RPMI8226 (cell line): ENCODE measurements at regions not wholly inside any gene's neighbourhood (a gene's known extent, or its start where the extent isn't known, plus 50 kb on each side); places are given as distances from the start of the nearest gene placed in this dataset.
"Not testable (repeated sequence)": the region's sequence is repeated elsewhere in the genome, so short reads cannot be mapped to it uniquely, and the experiment has no call there.

Experiments
- DNase-seq: peaks from one replicate; pipeline ENCODE4 v3.0.0-alpha.2; 2015

DNA sequence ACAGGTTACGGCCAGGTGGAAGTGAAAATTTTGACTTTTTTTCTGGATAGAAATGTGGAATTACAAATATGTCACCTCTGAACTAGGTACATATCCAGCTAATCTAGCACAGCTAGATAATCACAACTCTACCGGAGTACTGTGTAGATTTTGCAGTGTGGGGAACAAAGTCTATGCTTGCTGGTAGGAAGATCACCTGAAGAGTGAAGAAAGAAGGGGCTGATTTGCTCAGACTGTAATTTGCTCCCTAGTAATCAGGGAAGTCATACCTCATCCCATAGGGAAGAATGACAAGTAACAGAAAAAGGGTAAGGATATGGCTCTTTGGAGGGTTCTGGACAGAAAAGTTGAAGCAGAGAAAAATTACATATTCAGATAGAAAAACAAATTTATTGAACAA lies 319.6 kb upstream of the TMPRSS15 start:
- DNase-seq: no peak

DNA sequence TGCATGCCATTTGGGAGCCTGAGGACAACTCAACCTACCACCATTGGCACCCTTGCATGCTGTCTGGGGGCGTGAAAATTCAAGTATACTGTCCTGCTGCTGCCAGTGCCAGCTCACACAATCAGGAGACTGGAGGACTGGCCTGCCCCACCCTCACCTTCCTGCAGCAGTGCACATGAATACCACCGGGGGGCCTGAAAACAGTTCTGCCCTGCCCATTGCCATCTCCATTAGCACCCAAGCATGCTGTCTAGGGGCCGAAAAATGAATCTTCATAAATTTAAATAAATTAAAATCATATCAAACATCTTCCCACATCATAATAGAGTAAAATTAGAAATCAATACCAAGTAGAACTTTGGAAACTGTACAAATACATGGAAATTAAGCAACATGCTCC lies 322.1 kb upstream of the TMPRSS15 start:
- DNase-seq: peak; percentile 9

DNA sequence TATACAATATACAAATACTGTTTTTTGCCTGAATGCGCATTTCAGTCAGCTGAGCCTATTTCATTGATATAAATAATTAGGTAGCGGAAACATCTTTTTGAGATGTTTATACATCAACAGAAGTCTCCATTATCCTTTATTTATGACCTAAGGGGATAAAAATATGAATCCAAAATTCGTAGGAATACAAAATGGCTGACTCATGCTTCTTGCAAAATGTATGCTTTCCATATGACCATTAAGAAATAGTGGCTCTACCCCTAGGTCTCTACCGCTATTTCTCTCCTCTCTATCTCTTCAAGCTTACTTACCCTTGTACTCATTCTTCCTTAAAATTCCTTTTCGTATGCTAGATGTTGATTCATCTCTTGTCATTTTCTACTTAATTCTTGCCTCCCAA lies 338.4 kb upstream of the TMPRSS15 start:
- no peak for DNase-seq

DNA sequence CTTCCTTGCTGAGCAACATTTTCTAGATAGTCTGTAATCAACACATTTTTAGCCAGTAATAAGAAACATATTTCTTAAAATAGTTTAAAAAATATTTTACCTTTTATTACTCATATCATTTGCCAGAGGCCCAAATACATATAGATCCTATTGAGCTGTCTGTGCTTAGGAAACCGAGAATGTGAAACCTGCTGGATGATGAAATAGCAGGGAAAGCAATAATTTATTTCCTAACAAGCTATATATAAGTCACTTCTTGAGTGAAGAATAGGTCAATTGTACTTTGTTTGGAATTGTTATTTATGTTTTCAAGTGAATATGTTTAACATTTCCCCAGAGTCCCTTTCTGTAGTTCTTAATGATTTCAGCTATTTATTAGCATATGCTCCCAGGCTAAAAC lies 339.9 kb upstream of the TMPRSS15 start:
- DNase-seq: no peak

DNA sequence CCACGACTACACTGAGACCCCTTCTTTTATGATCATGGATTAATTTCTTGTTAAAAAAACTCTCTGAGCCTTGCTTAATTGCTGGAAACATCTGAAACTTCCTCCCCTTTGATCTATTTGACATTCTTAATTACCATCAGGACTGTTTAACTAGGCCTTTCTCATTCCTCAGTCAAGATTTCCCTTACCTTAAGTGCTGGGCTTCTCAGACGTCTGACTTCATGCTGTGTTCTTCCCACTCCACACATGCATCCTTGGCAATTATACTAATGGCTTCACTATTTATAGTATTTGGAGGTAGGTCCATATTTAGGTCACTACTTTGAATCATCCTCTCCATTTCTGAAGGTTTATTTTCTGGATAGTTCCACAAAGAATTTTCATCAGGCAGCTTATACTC lies 341.3 kb upstream of the TMPRSS15 start:
- DNase-seq: no peak

DNA sequence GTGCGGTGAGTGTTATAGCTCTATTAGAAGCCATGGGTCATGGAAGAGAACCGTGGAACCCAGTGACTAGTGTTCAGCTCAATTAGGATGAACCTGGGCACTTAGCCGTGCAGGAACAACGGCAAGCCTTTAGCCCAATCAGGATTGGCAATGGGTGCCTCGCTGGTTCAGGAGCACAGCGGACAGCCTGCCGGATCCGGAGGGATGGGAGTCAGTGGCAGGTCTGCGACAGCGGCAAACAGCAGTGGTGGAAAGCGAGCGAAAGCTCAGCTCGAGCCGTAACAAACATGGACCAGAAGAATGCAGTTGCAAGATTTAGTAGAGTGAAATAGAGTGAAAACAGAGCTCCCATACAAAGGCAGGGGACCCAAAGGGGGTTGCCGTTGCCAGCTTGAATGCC lies 349.3 kb upstream of the TMPRSS15 start:
- DNase-seq: not testable (repeated sequence)

DNA sequence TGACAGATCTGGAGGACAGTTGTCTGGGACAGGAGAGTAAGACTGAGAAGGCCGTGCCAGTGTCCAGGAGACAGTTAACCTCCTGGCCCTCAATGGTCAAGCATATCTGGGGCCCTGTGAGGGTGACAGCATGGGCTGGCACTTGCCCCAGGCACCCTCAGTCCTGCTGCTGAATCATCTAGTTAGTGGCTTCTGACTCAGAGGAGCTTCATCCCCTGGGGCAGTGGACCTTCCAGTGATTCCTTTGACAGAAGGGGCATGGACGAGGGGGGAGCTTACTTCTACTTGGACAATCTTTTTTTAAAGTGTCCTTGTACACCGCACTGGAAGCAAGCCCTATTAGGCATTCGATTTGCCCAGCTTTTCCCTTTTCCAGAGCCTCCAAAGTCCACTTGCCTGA lies 352.7 kb upstream of the TMPRSS15 start:
- not testable (repeated sequence) for DNase-seq

DNA sequence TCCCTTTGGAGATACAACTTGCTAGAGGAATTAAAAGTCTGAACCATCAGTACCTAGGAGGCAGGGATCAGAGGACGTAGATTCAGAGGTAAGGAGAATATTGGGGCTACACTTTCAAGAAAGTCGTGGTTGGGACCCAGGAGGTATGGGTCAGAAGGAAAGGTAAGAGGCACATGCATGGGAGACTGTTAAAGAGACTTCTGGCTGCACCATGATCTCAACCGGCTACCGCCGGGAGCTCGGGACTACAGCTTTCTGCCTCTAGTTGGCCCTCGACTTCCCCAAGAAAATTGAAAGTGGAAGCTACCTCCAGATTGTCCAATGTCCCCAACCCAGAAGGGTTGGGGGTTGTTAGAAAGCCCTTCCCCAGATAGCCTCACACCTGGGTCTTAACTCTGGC lies 355.7 kb upstream of the TMPRSS15 start:
- peak; percentile 37 for DNase-seq

DNA sequence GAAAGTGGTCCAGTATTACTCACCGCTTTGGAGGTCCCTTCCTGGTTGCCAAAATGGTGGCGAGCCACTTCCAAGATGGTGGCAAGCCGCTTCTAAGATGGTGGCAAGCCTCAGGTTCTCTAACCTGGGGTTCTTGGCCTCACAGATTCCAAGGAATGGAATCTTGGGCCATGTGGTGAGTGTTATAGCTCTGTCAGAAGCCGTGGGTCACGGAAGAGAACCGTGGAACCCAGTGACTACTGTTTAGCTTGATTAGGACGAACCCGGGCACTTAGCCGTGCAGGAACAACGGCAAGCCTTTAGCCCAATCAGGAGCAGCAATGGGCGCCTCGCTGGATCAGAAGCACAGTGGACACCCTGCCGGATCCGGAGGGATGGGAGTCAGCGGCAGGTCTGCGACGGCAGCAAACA lies 356.2 kb upstream of the TMPRSS15 start:
- DNase-seq: peak; percentile 34

DNA sequence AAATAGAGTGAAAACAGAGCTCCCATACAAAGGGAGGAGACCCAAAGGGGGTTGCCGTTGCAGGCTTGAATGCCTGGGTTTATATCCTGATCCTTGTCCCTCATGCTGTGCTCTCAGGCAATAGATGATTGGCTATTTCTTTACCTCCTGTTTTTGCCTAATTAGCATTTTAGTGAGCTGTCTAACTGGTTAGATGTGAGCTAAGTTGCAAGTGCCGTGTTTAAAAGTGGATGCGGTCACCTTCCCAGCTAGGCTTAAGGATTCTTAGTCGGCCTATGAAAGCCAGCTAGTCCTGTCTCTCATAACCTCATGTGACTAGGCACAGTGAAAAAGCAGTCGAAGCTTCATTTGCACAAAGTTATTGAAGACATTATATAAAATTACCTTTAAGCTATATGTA lies 356.7 kb upstream of the TMPRSS15 start:
- peak; percentile 8 for DNase-seq

DNA sequence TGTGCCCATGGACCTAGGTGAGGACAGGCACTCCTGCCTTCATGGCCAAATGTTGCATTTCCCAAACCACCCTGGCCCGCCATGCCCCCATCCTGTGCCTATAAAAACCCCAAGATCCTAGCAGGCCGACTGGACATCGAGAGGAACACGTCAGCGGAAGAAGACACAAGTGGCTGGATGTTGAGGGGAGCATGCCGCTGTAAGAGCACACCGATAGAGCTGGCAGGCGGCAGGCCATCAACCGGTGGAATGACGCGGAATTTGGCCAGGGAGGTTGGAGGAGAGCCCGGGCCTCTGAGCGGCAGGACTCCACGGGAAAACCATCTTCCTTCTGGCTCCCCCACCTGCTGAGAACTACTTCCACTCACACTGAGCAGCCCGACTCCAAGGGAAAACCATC lies 361.1 kb upstream of the TMPRSS15 start:
- DNase-seq: no peak

DNA sequence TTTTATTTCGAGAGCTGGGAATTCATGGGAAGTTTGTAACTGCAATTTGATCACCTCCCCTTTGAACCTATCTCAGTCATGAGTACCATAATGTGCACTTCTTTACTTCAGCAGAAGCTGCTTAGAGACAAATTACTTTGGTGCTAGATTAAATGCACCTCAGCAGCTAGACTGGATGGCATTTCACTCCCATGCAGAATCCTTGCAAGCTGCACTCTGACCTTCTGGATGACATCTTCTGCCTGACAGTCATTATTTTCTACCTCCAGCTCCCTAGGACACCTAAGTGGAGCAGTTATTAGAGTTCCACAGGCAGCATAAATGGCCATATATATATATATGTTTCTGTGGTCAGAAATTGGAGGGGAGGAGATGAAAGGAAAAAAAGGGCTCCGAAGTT lies 366.0 kb upstream of the TMPRSS15 start:
- DNase-seq: no peak

DNA sequence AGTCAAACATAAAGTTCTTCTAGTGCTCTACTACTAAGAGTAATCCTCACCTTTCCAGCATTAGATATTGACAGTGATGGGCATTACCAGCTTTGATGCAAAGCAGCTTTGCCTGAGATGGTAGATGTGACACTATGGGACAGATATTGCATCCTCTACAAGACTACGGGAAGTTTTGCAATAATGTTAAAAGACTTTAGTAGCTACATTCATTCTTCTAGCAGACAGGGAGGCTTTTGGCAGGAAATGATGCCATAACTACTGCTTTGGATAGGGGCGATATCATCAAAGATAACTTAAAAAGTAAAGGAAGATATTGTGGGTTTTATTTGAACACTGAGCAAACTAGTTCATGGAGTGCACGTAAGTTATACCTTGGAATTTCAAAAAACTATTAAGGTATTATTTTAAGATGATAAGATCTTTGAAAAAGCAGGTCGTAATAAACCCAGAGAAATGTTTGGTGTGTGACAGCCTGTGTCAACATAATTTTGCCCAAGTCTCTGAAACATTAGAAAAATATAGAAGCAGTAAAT lies 368.3 kb upstream of the TMPRSS15 start:
- no peak for DNase-seq

DNA sequence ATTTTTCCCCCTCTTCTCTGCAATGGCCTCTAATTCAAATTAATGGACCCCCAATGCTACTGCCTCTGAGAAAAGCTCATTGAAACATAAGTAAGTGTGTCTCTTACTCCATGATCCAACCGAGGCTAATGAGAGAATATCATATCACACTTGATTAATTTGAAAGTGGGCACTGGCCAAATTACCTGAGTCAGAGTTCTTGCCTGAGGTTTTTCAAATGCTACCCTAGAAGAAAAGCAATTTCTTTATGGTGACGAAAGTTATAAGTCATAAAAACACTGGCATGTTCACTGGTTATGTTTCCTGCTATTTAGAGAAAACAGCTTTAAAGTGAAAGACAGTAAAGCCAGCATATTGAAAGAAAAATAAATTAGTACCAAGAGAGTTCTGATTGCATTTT lies 368.8 kb upstream of the TMPRSS15 start:
- DNase-seq: no peak

DNA sequence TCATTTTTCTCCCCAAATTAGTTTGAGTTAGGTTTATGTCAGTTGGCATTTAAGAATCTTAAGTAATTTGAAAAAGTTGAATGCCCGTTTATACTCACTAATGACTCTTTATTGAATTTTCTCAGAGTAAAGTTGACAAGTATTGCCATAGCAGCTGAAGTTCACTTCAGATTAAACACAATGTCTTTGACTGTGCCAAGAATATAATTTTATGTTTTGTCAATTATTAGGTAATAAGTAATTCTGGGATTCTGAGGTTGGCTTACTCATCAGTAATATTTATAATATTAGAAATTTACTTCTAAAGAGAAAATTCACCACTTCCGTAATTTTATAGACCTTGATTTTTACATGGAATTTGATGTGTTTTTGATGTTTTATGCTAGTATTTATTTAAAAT lies 369.3 kb upstream of the TMPRSS15 start:
- DNase-seq: no peak

DNA sequence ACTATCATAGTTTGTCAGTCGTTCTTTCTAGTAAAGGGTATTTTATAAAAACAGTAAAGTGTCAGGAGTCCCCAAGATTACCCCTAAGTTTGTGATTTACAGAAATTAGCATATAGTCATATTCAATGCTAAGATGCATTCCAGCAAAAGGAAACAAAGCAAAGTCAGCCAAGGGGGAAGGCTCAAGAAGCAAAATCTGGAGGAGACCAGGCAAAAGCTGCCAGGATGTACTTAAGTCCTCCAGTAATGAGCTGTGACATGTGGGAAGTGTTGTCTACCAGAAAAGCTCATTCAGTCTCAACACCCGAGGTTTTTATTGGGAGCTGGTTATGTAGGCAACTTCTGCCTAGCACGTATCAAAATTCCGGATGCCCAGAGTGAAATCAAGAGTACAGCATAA lies 373.4 kb upstream of the TMPRSS15 start:
- no peak for DNase-seq

DNA sequence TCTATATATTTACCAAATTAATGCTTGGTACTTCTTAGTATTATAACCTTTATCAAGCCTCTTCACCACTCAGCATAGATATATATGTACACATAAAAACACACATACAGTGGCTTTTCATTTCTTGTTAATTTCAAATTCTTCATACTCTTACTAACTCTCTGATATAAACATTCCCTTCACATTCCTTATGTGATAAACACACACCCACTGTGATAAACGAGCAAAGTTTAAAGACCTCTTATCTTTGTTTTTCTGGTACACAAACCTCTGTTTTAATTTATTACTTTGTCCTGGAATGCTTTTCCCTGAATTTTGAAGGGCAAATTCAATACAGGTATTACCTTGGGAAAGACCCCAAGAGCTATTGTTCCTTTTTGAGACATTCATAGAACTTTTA lies 379.1 kb upstream of the TMPRSS15 start:
- DNase-seq: no peak

DNA sequence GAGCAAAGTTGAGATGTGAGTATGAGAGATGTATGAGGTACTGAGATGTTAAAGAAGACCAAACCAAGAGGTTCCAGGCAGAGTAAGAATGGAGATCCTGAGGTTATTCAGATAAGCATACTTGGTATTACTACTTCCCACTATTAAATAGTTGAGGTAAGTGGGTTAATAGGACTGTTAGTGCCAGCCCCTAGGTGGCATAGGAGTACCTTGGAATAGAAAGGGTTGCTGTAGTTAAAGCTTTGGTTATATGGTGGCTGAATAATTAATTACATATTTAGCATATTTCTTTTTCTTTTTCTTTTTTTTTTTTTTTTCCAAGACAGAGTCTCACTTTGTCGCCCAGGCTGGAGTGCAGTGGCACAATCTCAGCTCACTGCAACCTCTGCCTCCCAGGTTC lies 397.9 kb upstream of the TMPRSS15 start:
- DNase-seq: peak; percentile 14

DNA sequence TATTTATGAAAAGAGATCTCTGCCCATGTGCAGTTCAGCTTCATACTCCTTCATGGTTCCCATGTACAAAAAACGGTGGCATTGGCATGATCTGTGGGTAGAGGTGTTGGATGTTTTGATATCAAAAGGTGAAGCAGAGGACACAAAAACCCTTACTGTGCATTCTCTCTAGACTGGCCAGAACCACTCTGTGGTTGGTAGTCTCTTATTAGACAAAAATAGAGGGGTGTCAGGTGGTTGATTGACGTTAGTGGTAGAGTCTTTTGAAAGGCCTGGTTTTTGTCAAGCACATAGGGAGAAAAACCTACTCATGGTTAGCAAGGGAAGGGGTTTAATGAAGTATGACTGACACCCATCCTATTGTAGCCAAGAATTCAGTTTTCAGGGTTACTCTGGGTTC lies 400.0 kb upstream of the TMPRSS15 start:
- peak; percentile 4 for DNase-seq

DNA sequence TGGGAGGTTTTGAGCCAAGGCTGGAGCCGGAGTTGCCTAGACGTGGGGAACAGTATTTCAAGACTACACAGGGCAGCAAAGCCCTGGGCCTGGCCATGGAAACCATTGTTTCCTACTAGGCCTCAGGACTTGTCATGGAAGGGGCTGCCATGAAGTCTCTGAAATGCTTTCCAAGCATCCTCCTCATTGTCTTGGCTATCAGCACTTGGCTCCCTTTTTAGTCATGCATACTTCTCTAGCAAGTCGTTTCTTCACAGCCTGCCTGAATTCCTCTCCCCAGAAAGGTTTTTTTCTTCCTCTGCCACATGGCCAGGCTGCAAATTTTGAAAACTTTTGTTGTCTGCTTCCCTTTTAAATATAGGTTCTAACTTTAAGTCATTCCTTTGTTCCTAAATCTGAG lies 406.6 kb upstream of the TMPRSS15 start:
- DNase-seq: no peak

DNA sequence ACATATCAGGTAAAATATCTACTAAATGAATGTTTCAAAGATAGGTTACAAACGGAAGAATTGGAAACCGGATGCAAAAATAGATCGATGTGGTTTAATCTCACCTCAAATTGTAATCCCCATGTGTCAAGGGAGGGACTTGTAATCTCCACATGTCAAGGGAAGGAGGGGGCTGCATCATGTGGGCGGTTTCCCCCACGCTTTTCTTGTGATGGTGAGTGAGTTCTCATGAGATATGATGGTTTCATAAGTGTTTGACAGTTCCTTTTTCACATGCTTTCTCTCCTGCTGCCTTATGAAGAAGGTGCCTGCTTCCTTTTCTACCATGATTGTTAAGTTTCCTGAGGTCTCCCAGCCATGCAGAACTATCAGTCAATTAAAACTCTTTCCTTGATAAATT lies 408.7 kb upstream of the TMPRSS15 start:
- DNase-seq: no peak

DNA sequence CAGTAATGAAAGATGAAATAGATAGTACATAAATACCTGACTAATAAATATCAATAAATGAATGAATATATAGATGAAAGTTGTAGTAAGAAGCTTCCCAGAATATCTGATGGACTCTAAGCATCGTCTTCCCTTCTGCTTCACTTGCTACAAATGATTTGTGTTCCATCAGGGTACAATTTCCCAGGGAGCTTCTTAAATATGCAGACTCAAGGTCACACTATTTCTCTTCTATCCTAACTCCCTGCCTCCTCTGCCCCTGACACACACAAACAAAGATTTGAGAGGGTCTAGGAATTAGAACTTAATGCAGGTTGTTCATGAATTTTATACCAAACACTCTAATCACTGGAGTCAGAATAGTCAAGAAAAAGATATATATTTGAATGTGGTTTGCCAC lies 415.9 kb upstream of the TMPRSS15 start:
- DNase-seq: no peak

DNA sequence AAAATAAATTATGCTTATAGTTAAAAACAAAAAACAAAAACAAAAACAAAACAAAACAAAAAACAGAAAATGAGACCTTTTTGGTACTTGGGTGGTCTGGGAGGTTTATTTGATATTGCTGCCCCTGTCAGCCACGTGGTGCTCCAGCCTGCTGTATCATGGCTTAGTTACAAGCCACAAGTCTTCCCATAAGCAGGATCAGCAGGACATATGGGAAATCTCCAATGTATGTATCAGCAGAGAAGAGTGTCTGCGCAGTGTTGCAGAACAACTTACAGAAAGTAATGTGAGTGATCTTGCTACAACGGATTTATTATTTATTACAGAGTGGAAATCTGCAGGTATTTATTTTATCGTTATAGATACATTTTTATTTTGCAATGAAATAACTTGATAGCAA lies 423.0 kb upstream of the TMPRSS15 start:
- no peak for DNase-seq

DNA sequence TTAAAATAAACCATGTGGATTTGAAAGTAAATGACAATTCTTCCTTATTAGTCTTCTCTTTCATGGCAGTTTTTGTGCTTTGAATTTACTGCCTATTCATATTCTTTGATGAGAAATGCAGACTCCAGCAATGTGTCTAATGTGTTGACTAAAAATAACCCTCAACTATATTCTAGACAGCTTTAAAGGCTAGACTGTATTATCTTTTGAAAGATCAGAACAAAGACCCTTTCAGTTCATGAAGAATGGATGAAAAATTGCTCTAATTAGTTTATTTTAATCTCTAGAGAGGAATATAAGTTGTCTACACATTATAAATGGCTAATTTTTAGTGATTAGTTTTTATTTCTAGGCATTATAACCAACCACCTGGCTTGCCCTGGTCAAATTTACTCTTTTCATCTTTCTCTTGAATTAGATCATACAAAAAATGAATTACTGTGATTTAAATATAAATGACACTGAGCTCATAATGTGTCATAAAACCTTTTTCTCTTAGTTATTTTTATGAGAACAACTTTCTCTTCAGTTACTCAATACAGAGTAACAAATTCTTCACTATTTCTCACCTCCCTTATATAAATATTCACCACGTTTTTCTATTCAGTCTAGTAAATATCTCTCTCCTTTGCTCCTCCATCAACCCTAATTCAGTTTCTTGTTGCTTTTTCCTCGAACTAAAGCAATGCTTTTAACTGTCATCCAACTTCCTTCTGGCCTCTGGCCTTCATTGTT lies 428.5 kb upstream of the TMPRSS15 start:
- DNase-seq: no peak

DNA sequence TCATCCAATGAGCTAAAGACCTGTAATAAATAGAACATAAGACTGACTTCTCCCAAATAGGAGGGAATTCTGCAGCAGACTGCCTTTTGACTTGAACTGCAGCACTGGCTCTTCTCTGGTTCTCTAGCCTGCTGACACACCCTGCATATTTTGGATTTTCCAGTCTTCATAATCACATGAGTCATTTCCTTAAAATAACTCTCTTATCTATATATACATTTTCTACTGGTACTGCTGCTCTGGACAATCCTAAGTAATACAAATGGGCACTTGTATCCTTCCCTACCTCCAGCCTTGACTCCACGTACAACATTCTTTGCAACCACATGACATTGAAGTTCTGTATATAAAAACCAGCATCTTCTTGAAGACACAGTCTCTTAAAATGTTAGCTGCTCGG lies 429.4 kb upstream of the TMPRSS15 start:
- DNase-seq: no peak
